HG03378 (cell line): ENCODE measurements at regions not wholly inside any gene's neighbourhood (a gene's known extent, or its start where the extent isn't known, plus 50 kb on each side); places are given as distances from the start of the nearest gene placed in this dataset.

Experiments
- ATAC-seq: cut with Tn5 transposase; IDR thresholded peaks from one replicate; pipeline ENCODE4 v1.9.1; 2021; ENCODE audit warnings: mild to moderate bottlenecking, moderate library complexity; ENCODE audit not compliant: unreplicated experiment

DNA sequence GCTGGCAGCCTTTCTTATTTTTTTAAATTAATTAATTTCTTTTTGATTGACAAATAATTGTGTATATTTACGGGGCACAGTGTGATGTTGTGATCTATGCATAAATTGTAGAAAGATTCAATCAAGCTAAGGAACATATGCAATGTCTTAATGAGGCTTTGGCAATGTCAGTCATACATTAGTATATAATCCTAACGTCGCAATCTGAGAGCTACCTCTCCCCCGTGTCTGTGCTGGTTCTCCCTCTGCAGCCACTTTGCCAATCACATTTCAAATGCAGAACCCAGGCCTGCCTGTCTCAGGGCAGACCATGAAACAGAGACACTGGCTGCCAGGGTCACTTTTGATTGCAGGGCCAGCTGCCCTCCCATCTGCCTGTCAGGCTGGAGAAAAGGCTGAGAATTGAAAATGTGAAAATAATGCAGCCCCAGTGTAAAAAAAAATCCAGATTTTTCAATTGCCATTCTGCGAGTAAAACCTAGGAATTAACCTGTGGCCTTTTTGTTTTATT lies 56.3 kb downstream of the SLC24A2 start:
- ATAC-seq: no peak

DNA sequence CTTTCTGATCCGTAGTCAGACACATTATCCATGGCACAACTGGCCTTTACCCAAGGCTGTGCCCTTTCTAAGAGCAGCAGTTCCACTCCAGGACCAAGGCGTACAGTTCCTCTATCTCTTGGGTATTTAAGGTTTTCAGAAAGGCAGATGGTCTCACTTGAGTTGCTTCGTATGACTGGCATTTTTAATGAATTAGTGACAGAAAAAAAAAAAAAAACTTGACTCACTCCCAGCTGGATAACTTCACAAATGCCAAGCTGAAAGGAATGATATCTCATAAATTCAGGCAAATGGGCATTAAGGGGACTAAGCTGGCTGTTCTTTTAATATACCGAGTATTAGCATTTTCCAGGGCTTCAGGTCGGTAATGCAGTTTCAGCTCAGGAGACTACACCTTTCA lies 60.7 kb downstream of the SLC24A2 start:
- ATAC-seq: no peak

DNA sequence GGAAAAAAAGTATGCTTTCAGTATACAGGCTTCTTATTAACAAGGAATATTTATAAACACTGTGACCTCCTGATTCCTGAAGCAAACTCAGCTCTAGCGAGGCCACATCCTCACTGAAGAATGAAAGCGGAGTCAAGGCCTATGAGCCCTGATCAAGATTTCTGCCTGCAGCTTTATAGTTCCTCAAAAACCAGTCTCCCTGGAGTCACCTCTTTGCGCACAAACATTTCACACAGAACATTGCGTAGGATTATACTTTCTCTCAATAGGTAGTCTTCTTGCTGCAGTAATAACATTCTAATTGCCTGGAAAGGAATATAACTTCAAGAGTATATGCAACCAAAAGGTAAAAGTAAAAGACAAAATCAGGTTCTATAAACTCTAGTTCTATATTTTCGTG lies 62.9 kb downstream of the SLC24A2 start:
- no peak for ATAC-seq

DNA sequence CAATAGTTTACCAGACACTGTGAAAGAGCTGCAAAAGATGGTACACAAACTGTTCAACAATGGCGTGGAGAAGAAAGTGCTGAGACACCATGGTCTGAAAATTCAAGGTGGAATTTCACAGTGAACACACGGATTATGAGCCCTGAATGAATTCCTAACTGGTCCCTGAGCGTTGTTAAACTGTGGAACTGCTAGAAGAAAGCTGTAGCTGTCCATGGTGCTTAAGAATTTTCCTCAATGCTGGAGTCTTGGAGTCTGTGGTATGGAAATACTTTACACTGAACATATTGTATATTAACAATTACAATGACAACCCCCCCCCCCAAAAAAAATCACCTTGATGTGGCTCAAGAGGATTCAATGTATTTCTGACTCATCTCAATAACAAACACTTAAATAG lies 68.5 kb downstream of the SLC24A2 start:
- no peak for ATAC-seq

DNA sequence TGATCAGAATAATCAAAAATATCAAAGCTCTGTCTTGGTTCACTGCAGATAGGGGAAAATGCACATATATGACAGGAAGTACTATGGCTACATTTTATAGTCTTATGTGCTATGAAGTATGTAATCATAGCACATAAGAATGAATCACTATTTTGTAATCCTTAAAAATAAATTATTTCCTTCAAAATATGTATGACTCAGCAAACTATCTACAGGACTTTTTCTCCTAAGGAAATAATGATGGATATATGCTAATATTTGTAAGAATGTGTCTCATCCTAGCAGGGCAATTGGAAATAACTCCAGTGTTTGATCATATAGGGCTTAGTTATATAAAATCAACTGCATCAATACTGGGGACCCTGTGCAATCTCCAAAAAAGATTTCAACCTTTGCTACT lies 85.1 kb downstream of the SLC24A2 start:
- no peak for ATAC-seq

DNA sequence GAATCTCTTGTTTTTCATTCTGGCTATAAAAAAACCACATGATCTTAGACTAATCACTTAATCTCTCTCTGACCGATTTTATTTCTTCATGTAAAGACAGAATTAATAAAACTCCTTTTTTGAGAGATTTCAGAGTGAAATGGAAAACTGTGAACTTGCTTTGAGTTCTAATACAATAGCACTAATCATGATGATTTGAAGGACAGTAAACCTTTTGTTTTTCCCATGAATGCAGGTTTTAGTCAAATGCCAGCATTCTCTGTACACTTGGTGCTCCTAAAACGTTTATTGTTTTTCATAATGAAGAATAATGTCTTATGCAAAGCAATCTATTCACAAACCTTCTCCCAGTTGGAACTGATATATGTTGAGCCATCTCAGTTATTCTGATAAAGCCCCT lies 86.8 kb downstream of the SLC24A2 start:
- no peak for ATAC-seq

DNA sequence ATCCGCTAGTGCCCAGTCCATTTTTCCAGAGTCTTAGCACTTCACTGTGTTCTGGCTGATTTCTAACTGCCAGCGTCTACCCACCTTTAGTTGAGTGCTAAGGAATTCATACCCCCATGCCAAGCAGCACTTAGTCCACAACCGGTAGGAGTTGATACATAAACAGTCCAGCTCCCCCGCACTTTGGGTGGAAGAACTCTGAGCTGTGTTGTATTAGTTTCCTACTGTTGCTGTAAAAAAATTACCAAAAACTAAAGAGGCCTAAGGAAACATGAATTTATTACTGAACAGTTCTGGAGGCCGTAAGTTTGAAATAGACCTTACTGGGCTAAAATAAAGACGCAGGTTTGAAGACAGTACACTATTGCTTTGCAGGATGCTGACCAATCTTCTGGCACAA lies 87.6 kb downstream of the SLC24A2 start:
- no peak for ATAC-seq

DNA sequence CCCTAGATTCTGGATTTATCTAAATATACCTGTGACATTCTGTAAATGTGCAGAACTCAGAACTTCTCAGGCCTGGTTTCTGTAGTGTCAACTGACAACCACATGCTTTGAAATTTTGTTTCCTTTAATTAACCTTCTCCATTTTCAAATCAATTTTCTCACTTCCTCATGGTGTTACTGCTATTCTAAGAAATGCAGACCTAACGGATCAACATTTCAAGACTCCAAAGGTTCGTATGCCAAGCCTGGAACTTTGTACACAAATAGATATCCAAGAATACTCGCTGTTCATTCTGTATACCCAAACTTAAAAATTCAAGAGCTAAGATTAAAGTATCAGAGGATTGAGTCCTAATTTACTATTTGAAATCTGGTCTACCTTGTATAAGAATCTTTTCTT lies 88.1 kb downstream of the SLC24A2 start:
- no peak for ATAC-seq

DNA sequence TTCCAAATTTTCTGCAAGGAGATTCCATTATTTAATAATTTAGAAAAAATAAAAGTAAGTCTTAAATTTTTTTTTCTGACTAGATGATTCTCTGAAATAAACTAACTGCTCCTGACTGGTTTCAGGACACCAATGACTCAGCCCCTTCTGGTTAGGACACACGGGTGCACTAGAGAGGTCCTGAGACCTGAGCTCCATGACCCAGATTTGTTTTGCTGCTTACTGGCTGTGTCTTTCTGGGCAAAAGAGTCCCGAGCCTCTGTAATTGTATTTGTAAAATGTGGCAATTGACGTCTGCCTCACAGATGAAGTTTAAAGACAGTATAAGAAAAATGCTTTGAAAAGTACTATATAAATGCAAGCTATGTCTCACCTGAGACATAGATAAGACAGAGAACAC lies 89.1 kb downstream of the SLC24A2 start:
- ATAC-seq: no peak

DNA sequence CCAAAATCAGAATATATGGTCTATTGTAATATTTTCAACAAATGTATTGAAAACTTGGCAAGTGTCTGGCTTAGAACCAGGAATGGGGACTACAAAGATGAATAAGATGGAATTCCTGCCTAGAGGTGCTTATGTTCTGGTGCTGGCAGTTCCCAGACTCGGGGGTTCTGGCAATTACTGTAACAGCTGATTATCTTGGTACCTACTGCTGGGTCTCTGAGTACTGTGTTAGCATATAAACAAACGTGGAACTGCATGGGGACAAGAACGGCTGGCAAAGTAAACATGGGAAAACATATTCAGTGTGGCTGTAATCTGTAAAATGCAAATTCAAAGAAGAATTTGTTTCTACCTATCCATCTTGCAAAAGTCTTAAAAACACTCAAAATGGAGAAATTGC lies 89.9 kb downstream of the SLC24A2 start:
- ATAC-seq: no peak

DNA sequence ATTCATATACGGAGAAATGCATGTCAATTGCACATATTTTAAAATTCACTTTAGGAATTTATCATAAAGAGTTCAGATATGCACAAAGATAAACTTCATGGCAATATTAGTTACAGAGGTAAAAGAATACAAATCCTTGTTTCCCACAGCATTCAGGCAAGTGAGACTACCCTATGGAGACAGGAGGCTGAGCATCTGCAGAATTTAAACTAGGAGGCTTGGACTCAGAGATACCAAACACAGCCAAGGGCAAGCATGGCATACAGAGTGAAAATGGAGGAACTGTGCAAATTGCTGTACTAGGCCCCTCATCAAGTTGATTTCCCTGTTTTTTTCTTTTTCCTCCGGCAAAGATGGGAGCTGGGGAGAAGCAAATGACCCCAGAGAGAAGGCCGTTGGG lies 94.2 kb downstream of the SLC24A2 start:
- ATAC-seq: no peak

DNA sequence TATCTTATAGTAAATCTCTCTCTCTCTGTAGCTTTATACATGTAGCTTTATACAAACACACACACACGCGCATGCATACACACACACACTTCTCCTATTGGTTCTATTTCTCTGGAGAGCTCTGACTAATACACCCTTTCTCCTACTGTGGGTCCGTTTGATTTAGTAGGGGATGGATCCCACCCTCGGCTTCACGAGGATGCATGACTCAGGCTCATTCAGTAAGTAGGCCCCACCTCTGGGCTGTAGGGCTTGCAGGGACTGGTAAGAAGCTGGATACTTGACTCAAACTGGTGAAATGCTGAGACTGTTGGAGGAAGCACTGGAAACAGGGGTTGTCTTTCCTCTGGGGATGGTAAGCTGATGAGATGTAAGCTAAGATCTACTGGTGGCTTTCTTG lies 98.7 kb downstream of the SLC24A2 start:
- no peak for ATAC-seq

DNA sequence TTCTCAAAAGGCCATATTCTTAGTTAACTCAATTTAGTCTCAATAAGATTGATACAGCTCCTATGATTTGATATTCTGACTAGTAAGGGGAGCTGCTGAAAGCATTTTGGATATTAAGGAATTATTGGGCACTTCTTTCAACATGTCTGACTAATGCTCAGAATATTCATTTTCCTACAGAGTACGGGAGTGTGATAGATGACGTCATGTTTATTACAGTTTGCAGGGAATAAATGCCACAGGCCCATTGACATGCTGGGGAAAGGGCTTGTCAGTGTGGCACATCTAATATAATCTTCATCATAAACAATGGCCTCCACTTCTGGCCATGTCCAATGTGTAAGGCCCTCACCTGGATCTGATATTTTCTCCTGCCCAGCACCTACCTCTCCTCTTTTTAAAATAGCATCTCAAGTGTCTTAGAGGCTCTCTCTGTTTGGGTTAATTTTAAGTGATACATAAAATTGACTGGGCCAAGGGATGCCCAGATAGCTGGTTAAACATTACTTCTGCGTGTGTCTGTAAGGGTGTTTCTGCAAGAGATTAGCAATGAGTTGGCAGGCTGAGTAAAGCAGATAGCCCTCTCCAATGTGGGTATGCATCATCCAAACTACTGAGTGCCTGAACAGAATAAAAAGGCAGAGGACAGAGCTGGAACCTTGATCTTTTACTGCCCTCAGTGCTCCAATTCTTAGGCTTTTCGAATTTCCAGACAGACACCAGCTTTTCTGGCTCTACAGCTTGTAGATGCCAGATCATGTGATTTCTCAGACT lies 99.3 kb downstream of the SLC24A2 start:
- ATAC-seq: no peak

DNA sequence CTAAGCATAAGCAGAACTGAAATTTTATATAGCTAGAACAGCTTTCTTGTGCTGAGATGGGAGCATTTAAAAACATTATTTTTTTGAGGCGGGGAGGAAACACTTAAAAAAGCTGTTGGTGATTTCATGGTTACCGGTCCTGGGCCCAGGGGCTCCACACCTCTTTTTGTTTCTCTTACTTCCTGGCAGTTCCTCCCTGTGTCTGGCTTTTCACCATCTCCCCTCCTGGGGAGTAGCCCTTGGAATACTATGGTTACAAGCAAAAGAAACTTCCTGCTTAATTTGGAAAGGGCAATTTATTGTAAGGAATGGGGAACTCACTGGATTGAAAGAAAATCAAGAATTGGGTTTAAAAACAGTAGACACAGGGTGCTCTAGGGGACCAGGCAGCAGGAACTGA lies 105.1 kb downstream of the SLC24A2 start:
- no peak for ATAC-seq

DNA sequence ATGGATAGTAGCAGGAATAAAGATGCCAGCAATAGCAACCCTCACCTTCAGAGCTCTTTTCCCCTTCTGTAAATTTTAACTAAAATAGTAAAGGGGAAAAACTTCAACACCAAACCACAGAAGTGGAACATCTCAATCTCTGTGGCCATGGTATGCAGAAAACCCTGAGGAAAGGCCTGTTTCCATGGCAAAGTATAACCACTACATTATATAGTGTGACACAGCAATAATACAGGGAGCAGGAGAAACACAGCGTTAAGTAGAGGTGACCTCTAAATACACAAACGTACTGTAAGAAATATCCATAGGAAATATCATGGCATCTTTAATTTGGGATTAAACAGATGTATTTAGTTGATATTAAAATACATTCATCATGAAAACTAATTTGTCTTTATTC lies 106.4 kb downstream of the SLC24A2 start:
- ATAC-seq: no peak

DNA sequence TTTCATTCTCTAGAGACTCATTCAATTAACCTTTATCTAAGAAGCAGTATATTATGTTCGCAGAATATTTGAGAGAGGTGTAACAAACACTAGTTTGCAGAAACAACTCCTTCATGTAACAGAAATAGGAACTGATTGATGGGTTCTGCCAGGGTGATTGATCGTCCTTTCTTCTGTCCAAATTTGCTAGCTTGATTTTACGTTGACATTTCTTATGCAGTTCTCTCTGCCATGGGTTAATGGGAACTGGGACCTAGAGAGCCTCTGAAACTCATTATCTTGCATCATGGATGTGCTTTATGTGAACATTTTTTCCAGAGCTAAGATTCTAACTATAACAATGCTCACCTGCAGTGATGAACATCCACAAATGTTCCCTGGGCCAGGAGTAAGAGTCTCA lies 107.0 kb downstream of the SLC24A2 start:
- ATAC-seq: no peak

DNA sequence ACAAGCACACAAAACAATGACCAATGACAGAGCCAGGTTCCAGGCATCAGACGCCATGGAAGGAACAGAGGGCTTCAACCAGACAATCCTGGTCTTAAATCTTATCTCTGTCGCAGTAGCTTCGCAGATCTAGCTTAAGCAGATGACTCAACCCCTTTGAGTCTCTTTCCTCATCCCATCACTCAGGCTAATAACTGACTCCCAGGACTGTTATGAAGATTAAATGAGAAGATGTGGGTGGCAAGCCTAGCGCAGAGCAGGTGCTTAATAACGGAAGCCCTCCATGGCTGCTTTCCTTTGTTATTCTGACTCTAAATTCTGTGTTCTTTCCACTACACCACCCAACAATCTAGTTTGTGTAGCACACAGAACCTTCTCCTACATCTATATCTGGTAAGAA lies 110.9 kb downstream of the SLC24A2 start:
- ATAC-seq: no peak

DNA sequence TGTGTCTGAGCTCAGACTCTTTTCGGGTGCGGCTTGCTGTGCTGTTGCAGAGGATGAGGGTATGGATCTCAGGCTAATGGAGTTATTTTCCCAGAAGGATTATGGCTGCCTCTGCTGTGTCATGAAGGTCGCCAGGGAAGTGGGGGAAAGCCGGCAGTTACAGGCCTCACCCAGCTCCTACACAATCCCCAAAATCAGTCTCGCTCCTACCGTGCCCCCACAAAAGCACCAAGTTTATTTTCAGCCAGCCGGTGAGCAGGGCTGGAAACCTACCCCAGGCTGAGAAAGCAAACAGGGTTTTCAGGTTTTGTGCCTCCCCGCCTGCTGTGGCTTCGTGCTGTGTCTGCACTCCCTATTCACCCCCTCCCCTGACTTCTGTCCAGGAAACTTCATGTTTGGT lies 113.3 kb downstream of the SLC24A2 start:
- no peak for ATAC-seq

DNA sequence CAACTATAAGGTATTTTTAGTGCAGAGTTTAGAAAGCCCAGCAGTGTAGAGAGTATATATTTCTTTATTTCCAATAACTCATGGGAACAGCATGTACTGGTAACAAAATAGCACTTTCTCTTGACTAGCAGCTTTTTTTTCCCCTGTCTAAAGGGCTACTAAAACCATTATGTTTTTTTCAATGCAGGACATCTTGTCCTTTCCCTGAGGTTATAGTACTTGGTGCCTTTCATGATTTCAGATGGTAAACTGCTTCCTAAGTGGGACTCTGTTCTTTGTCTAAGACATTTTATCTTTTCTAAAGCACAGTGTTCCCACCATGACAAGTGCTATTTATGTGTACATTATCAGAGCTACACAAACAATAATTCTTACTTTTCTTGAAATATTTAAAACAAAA lies 122.3 kb downstream of the SLC24A2 start:
- ATAC-seq: no peak

DNA sequence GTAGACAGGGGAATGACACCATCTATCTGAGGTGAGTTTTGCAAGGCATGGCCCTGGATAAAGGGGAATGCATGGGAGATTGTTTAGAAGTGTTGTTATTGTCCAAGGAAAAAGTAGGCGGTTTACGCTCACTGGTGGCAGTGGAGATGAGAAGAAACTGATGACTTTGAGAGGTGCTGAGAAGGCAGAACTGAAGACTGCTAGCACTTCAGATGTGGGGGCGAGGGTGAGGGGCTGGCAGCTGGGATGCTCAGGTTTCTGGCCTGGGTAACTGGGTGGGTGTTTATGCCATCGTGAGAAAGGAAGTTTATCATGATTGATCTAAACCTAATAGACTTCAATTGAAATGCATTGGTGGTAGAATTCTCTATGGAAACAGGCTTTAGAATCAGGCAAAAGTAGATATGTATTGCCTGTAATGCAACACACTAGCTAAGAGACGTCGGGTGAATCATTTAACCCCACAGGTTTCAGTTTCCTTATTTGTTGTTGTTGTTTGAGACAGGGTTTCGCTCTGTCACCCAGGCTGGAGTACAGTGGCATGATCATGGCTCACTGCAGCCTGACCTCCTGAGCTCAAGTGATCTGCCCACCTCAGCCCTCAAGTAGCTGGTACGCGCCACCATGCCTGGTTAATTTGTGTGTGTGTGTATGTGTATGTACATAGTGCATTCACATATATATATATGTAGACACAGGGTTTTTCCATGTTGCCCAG lies 123.5 kb downstream of the SLC24A2 start:
- peak; percentile 100 for ATAC-seq

DNA sequence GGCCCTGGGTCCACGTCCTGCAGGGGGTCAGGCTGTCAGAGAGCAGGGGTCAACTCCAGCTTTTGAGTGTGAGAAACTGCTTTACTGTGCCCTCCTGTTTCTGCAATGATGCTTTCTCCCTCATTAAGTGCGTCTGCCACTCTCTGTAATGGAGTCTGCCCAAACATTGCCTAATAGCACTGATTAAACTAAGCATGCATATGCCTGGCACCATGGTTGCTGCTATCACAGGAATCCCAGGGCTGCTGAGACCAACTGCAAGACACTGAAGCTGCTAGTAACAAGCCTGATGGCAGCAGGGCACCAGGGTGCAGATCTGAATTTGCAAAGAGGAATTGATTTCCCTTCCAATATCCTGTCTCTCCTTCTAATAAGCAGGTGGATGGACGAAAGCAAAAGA lies 125.3 kb downstream of the SLC24A2 start:
- ATAC-seq: no peak

DNA sequence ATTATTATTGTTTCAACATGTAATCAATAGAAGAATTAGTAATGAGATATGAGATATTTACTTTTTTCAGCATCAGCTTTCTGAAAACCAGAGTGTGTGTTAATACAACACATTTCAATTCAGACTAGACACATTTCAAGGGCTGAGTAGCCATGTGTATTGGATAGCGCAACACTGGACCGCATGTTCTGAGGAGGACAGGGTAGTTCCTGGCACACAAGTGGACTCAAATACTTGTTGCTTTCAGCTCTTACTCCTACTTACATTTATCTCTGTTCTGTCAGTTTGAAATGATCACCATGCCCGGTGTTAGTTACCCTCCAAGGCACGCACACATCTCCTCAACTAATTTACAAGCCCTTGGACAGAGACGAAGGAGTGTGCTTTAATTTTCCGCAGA lies 126.6 kb downstream of the SLC24A2 start:
- no peak for ATAC-seq
